Stimulated activated naive B cell treated with anti-CD40 and anti-IgM and Interleukin-4, amounts not matched to agents 10 μg/mL and 1 μg/mL and 100 μg/mL, for 72 hours (primary cell): ENCODE measurements at regions not wholly inside any gene's neighbourhood (a gene's known extent, or its start where the extent isn't known, plus 50 kb on each side); places are given as distances from the start of the nearest gene placed in this dataset.
"Not testable (repeated sequence)": the region's sequence is repeated elsewhere in the genome, so short reads cannot be mapped to it uniquely, and the experiment has no call there.

Experiments used
- ATAC-seq, 2 donors: fragments of 150-1000 bp; cut with Tn5 transposase; replicated peaks; 2 replicates each; pipeline ENCODE4 v1.10.0; 2021; ENCODE audit warnings: moderate library complexity in 1 of 2
- DNase-seq: peaks from one replicate; pipeline ENCODE4 v3.0.0; 2021
- H3K27ac Mint-ChIP-seq: one replicate; pipeline ENCODE4 v1.8.0; 2022; ENCODE audit warnings: mild to moderate bottlenecking, mixed read lengths
- H3K27me3 Mint-ChIP-seq, 2 donors: one replicate each; pipeline ENCODE4 v1.8.0; 2022; ENCODE audit warnings: mixed read lengths in 2 of 2
- H3K36me3 Mint-ChIP-seq, 2 donors: one replicate each; pipeline ENCODE4 v1.8.0; 2022; ENCODE audit warnings: mixed read lengths in 2 of 2, mild to moderate bottlenecking in 1 of 2
- H3K4me1 Mint-ChIP-seq, 2 donors: one replicate each; pipeline ENCODE4 v1.8.0; 2022; ENCODE audit warnings: mixed read lengths in 2 of 2, mild to moderate bottlenecking in 1 of 2
- H3K4me3 Mint-ChIP-seq, 2 donors: one replicate each; pipeline ENCODE4 v1.8.0; 2022; ENCODE audit warnings: mild to moderate bottlenecking in 2 of 2, mixed read lengths in 2 of 2, moderate library complexity in 1 of 2
- H3K9me3 Mint-ChIP-seq, 2 donors: one replicate each; pipeline ENCODE4 v1.8.0; 2022; ENCODE audit warnings: mixed read lengths in 2 of 2, mild to moderate bottlenecking in 1 of 2

DNA sequence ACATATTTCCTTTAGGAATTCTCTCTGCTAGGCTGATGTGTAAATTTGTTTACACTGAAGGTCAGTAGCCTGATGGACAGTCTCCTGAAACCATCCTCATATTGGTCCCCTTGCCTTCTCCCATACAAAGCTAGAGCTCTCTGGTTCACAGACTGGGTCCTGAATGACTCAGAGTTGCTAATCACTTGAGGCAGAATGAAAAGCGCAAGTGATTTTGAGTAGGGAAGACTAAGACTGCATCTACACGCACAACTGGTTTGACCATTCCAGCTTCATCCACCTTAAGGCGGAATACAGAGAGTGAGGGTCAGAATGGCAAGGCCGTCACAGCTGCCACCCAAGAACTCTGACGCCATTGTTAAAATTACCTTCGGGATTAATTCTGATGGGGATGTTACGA is 70.2 kb upstream of the KIF26B start:
- Mint-ChIP-seq H3K4me1 (no peaks in the 10 kb centered on the region), H3K27ac (no peak overlapping the region), H3K36me3 (no peaks in the 10 kb centered on the region), H3K9me3 (no peaks in the 10 kb centered on the region), H3K27me3 (no peaks in the 10 kb centered on the region), H3K4me3 (no peak overlapping the region)
- DNase-seq = no peak
- ATAC-seq = no peak

GRCh38 chr1:245079021-245079609 is 75.7 kb upstream of the KIF26B start:
- no peaks in the 10 kb centered on the region for H3K27me3 Mint-ChIP-seq
- DNase-seq (no peak), ATAC-seq (no peak)
- peaks cover 0 to 3% of the 10 kb centered on the region in 2 donors for H3K36me3 Mint-ChIP-seq
- H3K4me1 Mint-ChIP-seq = peaks cover 0 to 5% of the 10 kb centered on the region in 2 donors
- H3K9me3 Mint-ChIP-seq = no peaks in the 10 kb centered on the region
- no peak overlapping the region for H3K4me3 Mint-ChIP-seq
- no peak overlapping the region for H3K27ac Mint-ChIP-seq

DNA sequence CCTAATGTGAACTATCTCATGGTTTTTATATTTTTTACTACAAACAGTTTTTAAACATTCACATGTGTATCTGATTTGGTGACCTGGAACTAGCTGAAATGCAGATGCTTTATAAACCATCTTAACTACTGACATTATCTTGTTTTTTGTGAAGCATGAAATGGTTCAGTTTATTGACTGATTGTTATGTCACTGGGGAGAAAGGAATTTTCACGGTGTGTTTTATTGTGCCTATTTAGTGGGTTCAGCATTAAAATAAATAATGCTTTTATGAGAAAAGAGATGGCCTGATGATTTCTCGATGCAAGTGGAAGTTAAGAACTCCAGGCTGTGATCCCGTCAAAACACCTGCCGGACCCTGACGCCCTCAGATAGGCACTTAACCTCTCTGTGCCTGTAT is 79.9 kb upstream of the KIF26B start:
- H3K27ac Mint-ChIP-seq = no peak overlapping the region
- no peak for ATAC-seq
- peaks cover 4% of the 10 kb centered on the region in 2 donors for H3K9me3 Mint-ChIP-seq
- no peaks in the 10 kb centered on the region for H3K27me3 Mint-ChIP-seq
- peaks cover 2 to 14% of the 10 kb centered on the region in 2 donors for H3K36me3 Mint-ChIP-seq
- no peak for DNase-seq
- no peak overlapping the region for H3K4me3 Mint-ChIP-seq
- H3K4me1 Mint-ChIP-seq = peaks cover 0 to 5% of the 10 kb centered on the region in 2 donors

GRCh38 chr1:245074232-245074747 is 80.5 kb upstream of the KIF26B start:
- Mint-ChIP-seq H3K9me3 (peaks cover 4% of the 10 kb centered on the region in 2 donors), H3K27ac (no peak overlapping the region), H3K36me3 (peaks cover 2 to 14% of the 10 kb centered on the region in 2 donors), H3K4me3 (no peak overlapping the region), H3K27me3 (no peaks in the 10 kb centered on the region), H3K4me1 (peaks cover 0 to 5% of the 10 kb centered on the region in 2 donors)
- DNase-seq (no peak), ATAC-seq (no peak)

GRCh38 chr1:245070836-245071615 is 83.8 kb upstream of the KIF26B start:
- Mint-ChIP-seq H3K27ac (no peak overlapping the region), H3K27me3 (no peaks in the 10 kb centered on the region), H3K36me3 (peaks cover 2 to 14% of the 10 kb centered on the region in 2 donors), H3K4me3 (no peak overlapping the region), H3K9me3 (peaks cover 4% of the 10 kb centered on the region in 2 donors), H3K4me1 (no peaks in the 10 kb centered on the region)
- DNase-seq = no peak
- ATAC-seq = no peak

GRCh38 chr1:245067257-245067656 is 87.5 kb upstream of the KIF26B start:
- ATAC-seq (no peak), DNase-seq (no peak)
- no peak overlapping the region for H3K4me3 Mint-ChIP-seq
- H3K4me1 Mint-ChIP-seq = no peaks in the 10 kb centered on the region
- H3K27me3 Mint-ChIP-seq = no peaks in the 10 kb centered on the region
- H3K36me3 Mint-ChIP-seq = peaks cover 0 to 10% of the 10 kb centered on the region in 2 donors
- no peak overlapping the region for H3K27ac Mint-ChIP-seq
- no peaks in the 10 kb centered on the region for H3K9me3 Mint-ChIP-seq

DNA sequence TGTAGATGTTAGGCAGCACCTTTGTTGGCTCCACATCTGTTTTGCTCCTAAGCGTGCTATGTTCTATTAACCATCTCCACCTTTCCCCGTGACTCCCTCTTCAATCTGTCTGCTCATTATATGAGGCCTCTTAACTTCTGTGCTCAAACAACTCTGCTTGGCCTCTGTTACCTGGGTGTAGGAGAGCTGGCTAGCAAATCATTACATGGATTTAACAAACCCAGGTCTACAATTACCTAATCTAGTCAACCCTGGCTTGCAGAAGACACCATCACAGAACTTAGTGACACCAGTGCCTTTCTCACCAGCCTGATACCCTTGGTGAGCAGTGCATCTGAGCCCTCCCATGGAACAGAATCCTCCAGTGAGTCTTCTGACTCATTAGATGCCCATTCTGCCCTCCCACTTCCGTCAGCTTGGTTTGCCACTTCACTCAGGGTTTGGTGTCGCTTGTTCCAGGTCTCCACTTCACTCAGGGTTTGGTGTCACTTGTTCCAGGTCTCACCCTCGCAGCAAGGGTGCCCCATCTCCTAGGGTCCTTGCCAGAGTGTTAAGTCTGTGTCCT is 92.0 kb upstream of the KIF26B start:
- H3K4me1 Mint-ChIP-seq = no peaks in the 10 kb centered on the region
- H3K9me3 Mint-ChIP-seq = no peaks in the 10 kb centered on the region
- H3K27me3 Mint-ChIP-seq = no peaks in the 10 kb centered on the region
- no peak overlapping the region for H3K27ac Mint-ChIP-seq
- DNase-seq (no peak), ATAC-seq (no peak)
- peaks cover 0 to 8% of the 10 kb centered on the region in 2 donors for H3K36me3 Mint-ChIP-seq
- no peak overlapping the region for H3K4me3 Mint-ChIP-seq

GRCh38 chr1:245061808-245062207 is 93.0 kb upstream of the KIF26B start:
- not testable (repeated sequence) for ATAC-seq, H3K27ac Mint-ChIP-seq, H3K36me3 Mint-ChIP-seq, H3K4me1 Mint-ChIP-seq, DNase-seq, H3K4me3 Mint-ChIP-seq, H3K27me3 Mint-ChIP-seq, H3K9me3 Mint-ChIP-seq

- H3K27ac Mint-ChIP-seq = no peak overlapping the region
- H3K36me3 Mint-ChIP-seq = peaks cover 0 to 4% of the 10 kb centered on the region in 2 donors
- H3K27me3 Mint-ChIP-seq = peaks cover 0 to under 1% of the 10 kb centered on the region in 2 donors
- no peak for DNase-seq
- H3K4me3 Mint-ChIP-seq = no peak overlapping the region
- no peaks in the 10 kb centered on the region for H3K9me3 Mint-ChIP-seq
- ATAC-seq = no peak
- no peaks in the 10 kb centered on the region for H3K4me1 Mint-ChIP-seq
Measured at GRCh38 chr1:245060684-245061374, 94.0 kb upstream of the KIF26B start.

DNA sequence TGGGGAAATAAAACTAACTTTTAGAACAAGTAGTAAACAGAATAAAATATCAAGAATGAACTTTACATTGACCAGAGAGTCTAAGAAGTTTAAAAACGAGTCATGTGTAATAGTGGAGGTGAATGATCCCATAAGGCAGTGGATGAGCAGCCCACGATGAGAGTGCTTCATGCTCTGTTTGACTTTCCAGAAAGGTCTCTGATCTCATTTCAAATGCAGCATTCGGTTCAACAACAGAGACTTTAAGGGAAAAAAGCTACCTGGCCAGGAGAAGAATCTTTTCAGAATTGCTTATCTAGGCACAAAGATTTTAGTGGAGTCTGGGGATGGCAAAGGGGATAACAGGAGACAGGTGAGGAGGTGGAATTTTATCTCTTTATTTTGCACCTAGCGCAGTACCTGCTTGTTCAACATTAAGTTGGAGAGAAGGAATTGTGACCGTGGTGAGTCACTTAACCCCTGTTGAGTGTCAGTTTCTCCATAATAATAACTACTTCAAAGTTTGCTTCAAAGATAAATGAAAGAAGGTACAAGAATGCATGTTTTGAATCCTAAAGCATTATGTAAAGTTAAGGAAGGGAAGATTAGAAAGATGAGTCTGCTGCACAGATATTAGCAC is 94.9 kb upstream of the KIF26B start:
- no peaks in the 10 kb centered on the region for H3K9me3 Mint-ChIP-seq
- no peak for DNase-seq
- no peak overlapping the region for H3K27ac Mint-ChIP-seq
- no peaks in the 10 kb centered on the region for H3K4me1 Mint-ChIP-seq
- ATAC-seq = no peak
- no peak overlapping the region for H3K4me3 Mint-ChIP-seq
- H3K36me3 Mint-ChIP-seq = peaks cover 0 to 11% of the 10 kb centered on the region in 2 donors
- H3K27me3 Mint-ChIP-seq = peaks cover 0 to 6% of the 10 kb centered on the region in 2 donors

- ATAC-seq (no peak), DNase-seq (no peak)
- no peak overlapping the region for H3K4me3 Mint-ChIP-seq
- peaks cover 8 to 9% of the 10 kb centered on the region in 2 donors for H3K4me1 Mint-ChIP-seq
- no peak overlapping the region for H3K27ac Mint-ChIP-seq
- H3K9me3 Mint-ChIP-seq = no peaks in the 10 kb centered on the region
- H3K36me3 Mint-ChIP-seq = peaks cover 0 to 18% of the 10 kb centered on the region in 2 donors
- H3K27me3 Mint-ChIP-seq = peaks cover 0 to 6% of the 10 kb centered on the region in 2 donors
Measured at GRCh38 chr1:245058882-245059281, 95.9 kb upstream of the KIF26B start.

- no peak for DNase-seq
- Mint-ChIP-seq H3K36me3 (peaks cover 0 to 18% of the 10 kb centered on the region in 2 donors), H3K4me3 (no peak overlapping the region), H3K27me3 (peaks cover 0 to 6% of the 10 kb centered on the region in 2 donors), H3K27ac (no peak overlapping the region), H3K4me1 (peaks cover 8 to 9% of the 10 kb centered on the region in 2 donors), H3K9me3 (no peaks in the 10 kb centered on the region)
- ATAC-seq = no peak
Measured at GRCh38 chr1:245058436-245058835, 96.3 kb upstream of the KIF26B start.

- Mint-ChIP-seq H3K27me3 (peaks cover 5 to 12% of the 10 kb centered on the region in 2 donors), H3K9me3 (no peaks in the 10 kb centered on the region), H3K4me3 (no peak overlapping the region), H3K27ac (no peak overlapping the region), H3K36me3 (peaks cover 0 to 18% of the 10 kb centered on the region in 2 donors), H3K4me1 (peaks cover 12 to 17% of the 10 kb centered on the region in 2 donors)
- ATAC-seq (peak; percentile 19 to 29), DNase-seq (no peak)
Measured at GRCh38 chr1:245056913-245057312, 97.9 kb upstream of the KIF26B start.

GRCh38 chr1:245056296-245056695 is 98.5 kb upstream of the KIF26B start:
- H3K9me3 Mint-ChIP-seq, H3K27ac Mint-ChIP-seq, H3K4me3 Mint-ChIP-seq, DNase-seq, ATAC-seq: not testable (repeated sequence)
- H3K4me1 Mint-ChIP-seq = peaks cover 18 to 23% of the 10 kb centered on the region in 2 donors
- peaks cover 11 to 16% of the 10 kb centered on the region in 2 donors for H3K27me3 Mint-ChIP-seq
- H3K36me3 Mint-ChIP-seq = peaks cover 0 to 18% of the 10 kb centered on the region in 2 donors
